ENCODE measurements at regions not wholly inside any gene's neighbourhood (a gene's known extent, or its start where the extent isn't known, plus 50 kb on each side); places are given as distances from the start of the nearest gene placed in this dataset.

GRCh38 chr6:90646940-90647339 is 60.1 kb upstream of the MAP3K7 start:
- H3K27me3 ChIP-seq (ENCODE audit: control insufficient read depth in 1 of 2, insufficient read depth in 2 of 2, low read length in 2 of 2): no peaks in the 10 kb centered on the region
- H3K36me3 ChIP-seq (ENCODE audit: control insufficient read depth in 1 of 2, insufficient read depth in 2 of 2, low read length in 2 of 2): no peaks in the 10 kb centered on the region
- no peak overlapping the region for H3K27ac ChIP-seq (ENCODE audit: low read depth, low read length)
- H3K4me1 ChIP-seq (ENCODE audit: control insufficient read depth in 1 of 2, insufficient read depth in 2 of 2, low read length in 2 of 2): no peaks in the 10 kb centered on the region
- H3K4me3 ChIP-seq (ENCODE audit: low read depth in 1 of 2, low read length in 2 of 2): no peak overlapping the region
- no peak overlapping the region for H3K9ac ChIP-seq (ENCODE audit: low read depth in 1 of 2, low read length in 2 of 2)
- no peaks in the 10 kb centered on the region for H3K9me3 ChIP-seq (ENCODE audit: control insufficient read depth in 1 of 2, low read length in 2 of 2)

- Histone ChIP-seq H3K4me1 (ENCODE audit: control insufficient read depth in 1 of 2, insufficient read depth in 2 of 2, low read length in 2 of 2) (no peaks in the 10 kb centered on the region), H3K4me3 (ENCODE audit: low read depth in 1 of 2, low read length in 2 of 2) (no peak overlapping the region), H3K9me3 (ENCODE audit: control insufficient read depth in 1 of 2, low read length in 2 of 2) (no peaks in the 10 kb centered on the region), H3K27me3 (ENCODE audit: control insufficient read depth in 1 of 2, insufficient read depth in 2 of 2, low read length in 2 of 2) (no peaks in the 10 kb centered on the region), H3K9ac (ENCODE audit: low read depth in 1 of 2, low read length in 2 of 2) (no peak overlapping the region), H3K27ac (ENCODE audit: low read depth, low read length) (no peak overlapping the region), H3K36me3 (ENCODE audit: control insufficient read depth in 1 of 2, insufficient read depth in 2 of 2, low read length in 2 of 2) (no peaks in the 10 kb centered on the region)
Measured at GRCh38 chr6:90645634-90646033, 58.8 kb upstream of the MAP3K7 start.

GRCh38 chr6:90644492-90644891 is 57.6 kb upstream of the MAP3K7 start:
- Histone ChIP-seq H3K9me3 (ENCODE audit: control insufficient read depth in 1 of 2, low read length in 2 of 2) (no peaks in the 10 kb centered on the region), H3K9ac (ENCODE audit: low read depth in 1 of 2, low read length in 2 of 2) (no peak overlapping the region), H3K36me3 (ENCODE audit: control insufficient read depth in 1 of 2, insufficient read depth in 2 of 2, low read length in 2 of 2) (no peaks in the 10 kb centered on the region), H3K4me1 (ENCODE audit: control insufficient read depth in 1 of 2, insufficient read depth in 2 of 2, low read length in 2 of 2) (no peaks in the 10 kb centered on the region), H3K4me3 (ENCODE audit: low read depth in 1 of 2, low read length in 2 of 2) (no peak overlapping the region), H3K27ac (ENCODE audit: low read depth, low read length) (no peak overlapping the region), H3K27me3 (ENCODE audit: control insufficient read depth in 1 of 2, insufficient read depth in 2 of 2, low read length in 2 of 2) (no peaks in the 10 kb centered on the region)

GRCh38 chr6:90643381-90643780 is 56.5 kb upstream of the MAP3K7 start:
- H3K4me3 ChIP-seq (ENCODE audit: low read depth in 1 of 2, low read length in 2 of 2): no peak overlapping the region

GRCh38 chr6:90637320-90637719 is 50.4 kb upstream of the MAP3K7 start:
- H3K9me3 ChIP-seq (ENCODE audit: control insufficient read depth in 1 of 2, low read length in 2 of 2): no peaks in the 10 kb centered on the region
- no peaks in the 10 kb centered on the region for H3K27me3 ChIP-seq (ENCODE audit: control insufficient read depth in 1 of 2, insufficient read depth in 2 of 2, low read length in 2 of 2)
- H3K4me1 ChIP-seq (ENCODE audit: control insufficient read depth in 1 of 2, insufficient read depth in 2 of 2, low read length in 2 of 2): no peaks in the 10 kb centered on the region
- no peak overlapping the region for H3K27ac ChIP-seq (ENCODE audit: low read depth, low read length)
- H3K36me3 ChIP-seq (ENCODE audit: control insufficient read depth in 1 of 2, insufficient read depth in 2 of 2, low read length in 2 of 2): no peaks in the 10 kb centered on the region
- no peak overlapping the region for H3K4me3 ChIP-seq (ENCODE audit: low read depth in 1 of 2, low read length in 2 of 2)
- H3K9ac ChIP-seq (ENCODE audit: low read depth in 1 of 2, low read length in 2 of 2): no peak overlapping the region

More at GRCh38 chr6:90643381-90643780, 56.5 kb upstream of the MAP3K7 start:
- H3K9me3 ChIP-seq (ENCODE audit: control insufficient read depth in 1 of 2, low read length in 2 of 2): no peaks in the 10 kb centered on the region
- H3K36me3 ChIP-seq (ENCODE audit: control insufficient read depth in 1 of 2, insufficient read depth in 2 of 2, low read length in 2 of 2): no peaks in the 10 kb centered on the region
- H3K9ac ChIP-seq (ENCODE audit: low read depth in 1 of 2, low read length in 2 of 2): no peak overlapping the region
- H3K27ac ChIP-seq (ENCODE audit: low read depth, low read length): no peak overlapping the region
- no peaks in the 10 kb centered on the region for H3K4me1 ChIP-seq (ENCODE audit: control insufficient read depth in 1 of 2, insufficient read depth in 2 of 2, low read length in 2 of 2)
- H3K27me3 ChIP-seq (ENCODE audit: control insufficient read depth in 1 of 2, insufficient read depth in 2 of 2, low read length in 2 of 2): no peaks in the 10 kb centered on the region
